HCT116 (cell line): ENCODE measurements at regions not wholly inside any gene's neighbourhood (a gene's known extent, or its start where the extent isn't known, plus 50 kb on each side); places are given as distances from the start of the nearest gene placed in this dataset.

ENCODE experiments used
- ATAC-seq: fragments of 200-7000 bp; cut with Tn5 transposase; 2 replicates; pipeline ENCODE4 v1.9.1; 2020; ENCODE audit warnings: mild to moderate bottlenecking, moderate library complexity
- BruUV-seq: library from RNA; stranded (reverse); fragments of 400-500 nt; replicated peaks from 2 replicates; lab custom pipeline; 2021; lab: Mats Ljungman, UMichigan
- CTCF ChIA-PET: fragments of 300-600 bp; sonication (Branson Sonifier 250); formaldehyde crosslinking; loops from one replicate; lab custom pipeline; 2021; ENCODE audit warnings: antibody characterized with exemption; lab: Charles Lee
- POLR2A ChIA-PET: fragments of 300-600, 350-600 bp; sonication (Branson Sonifier 250); formaldehyde crosslinking; loops from one replicate; lab custom pipeline; 2021; ENCODE audit warnings: antibody characterized with exemption; lab: Charles Lee
- RAD21 ChIA-PET, 2 experiments: fragments of 300-600 bp; sonication (Branson Sonifier 250); formaldehyde crosslinking; loops; one replicate each; lab custom pipeline; 2023; ENCODE audit warnings: low total read pairs in 2 of 2; ENCODE audit not compliant: uncharacterized antibody in 2 of 2, unreplicated experiment in 2 of 2, low non-redundant PET in 1 of 2; lab: Charles Lee
- DNase-seq: peaks from one replicate; pipeline ENCODE4 v3.0.0-alpha.2; 2010; ENCODE audit warnings: low read depth, low spot score
- H2AFZ ChIP-seq: fragments of 200-600 bp; shearing (Covaris generic), sonication (generic); 2 replicates; pipeline ENCODE4 v1.6.1; 2017; ENCODE audit warnings: low read depth, mixed run types, mixed read lengths, antibody characterized with exemption, low read length; ENCODE audit not compliant: poor library complexity, severe bottlenecking
- H3K27ac ChIP-seq: 2 replicates; pipeline ENCODE4 v1.5.1; 2012; ENCODE audit warnings: low read depth, low read length
- H3K27me3 ChIP-seq: fragments of 200-600 bp; sonication (generic); 2 replicates; pipeline ENCODE4 v1.6.1; 2016; ENCODE audit warnings: mixed run types, low read length, mixed read lengths; ENCODE audit not compliant: insufficient read depth
- H3K36me3 ChIP-seq, 2 experiments: fragments of 200-500 bp in 1 of 2; fragments of 200-600 bp in 1 of 2; sonication (Bioruptor generic) in 1 of 2; sonication (generic) in 1 of 2; 2 replicates each; pipeline versions ENCODE4 v1.5.1 to v1.6.1; 2014 to 2016; ENCODE audit warnings: low read length in 2 of 2, inconsistent platforms in 1 of 2, mixed read lengths in 1 of 2, mixed run types in 1 of 2; ENCODE audit not compliant: insufficient read depth in 2 of 2, control insufficient read depth in 1 of 2
- H3K4me1 ChIP-seq, 2 experiments: fragments of 200-600 bp in 1 of 2; sonication (generic) in 1 of 2; 2 replicates each; pipeline versions ENCODE4 v1.5.1 to v1.6.1; 2012 to 2017; ENCODE audit warnings: low read length in 2 of 2, inconsistent platforms in 1 of 2, mild to moderate bottlenecking in 1 of 2, mixed read lengths in 1 of 2, mixed run types in 1 of 2, moderate library complexity in 1 of 2; ENCODE audit not compliant: insufficient read depth in 2 of 2, control insufficient read depth in 1 of 2
- H3K4me2 ChIP-seq: fragments of 200-600 bp; sonication (generic); 2 replicates; pipeline ENCODE4 v1.6.1; 2017; ENCODE audit warnings: mixed run types, low read length, mixed read lengths
- H3K4me3 ChIP-seq, 2 experiments: fragments of 200-600 bp in 1 of 2; sonication (generic) in 1 of 2; replicated peaks in 1 of 2; 2 replicates each; pipeline ENCODE4 v1.5.1; 2011 to 2016; ENCODE audit warnings: low read length in 2 of 2, control low read depth in 1 of 2, low read depth in 1 of 2, mild to moderate bottlenecking in 1 of 2, mixed read lengths in 1 of 2, mixed run types in 1 of 2
- H3K79me2 ChIP-seq: fragments of 200-600 bp; sonication (generic); 2 replicates; pipeline ENCODE4 v1.6.1; 2017; ENCODE audit warnings: mild to moderate bottlenecking, mixed run types, low read length, moderate library complexity, mixed read lengths; ENCODE audit not compliant: insufficient read depth
- H3K9ac ChIP-seq: fragments of 200-600 bp; sonication (generic); 2 replicates; pipeline ENCODE4 v1.6.1; 2016; ENCODE audit warnings: low read length, mixed read lengths
- H3K9me2 ChIP-seq: fragments of 200-600 bp; sonication (generic), shearing (Covaris generic); 2 replicates; pipeline ENCODE4 v1.6.1; 2017; ENCODE audit warnings: mixed run types, mild to moderate bottlenecking, moderate library complexity; ENCODE audit not compliant: insufficient read depth
- H3K9me3 ChIP-seq, 2 experiments: fragments of 200-500 bp in 1 of 2; fragments of 200-600 bp in 1 of 2; sonication (Bioruptor generic) in 1 of 2; sonication (generic) in 1 of 2; 2 replicates each; pipeline ENCODE4 v1.6.1; 2014 to 2017; ENCODE audit warnings: low read length in 2 of 2, mixed read lengths in 2 of 2, inconsistent platforms in 1 of 2, low read depth in 1 of 2, mild to moderate bottlenecking in 1 of 2, mixed run types in 1 of 2, moderate library complexity in 1 of 2; ENCODE audit not compliant: control insufficient read depth in 1 of 2, insufficient read depth in 1 of 2
- H4K20me1 ChIP-seq: fragments of 200-600 bp; sonication (generic), shearing (Covaris generic); 2 replicates; pipeline ENCODE4 v1.6.1; 2017; ENCODE audit warnings: mixed run types, mild to moderate bottlenecking, moderate library complexity; ENCODE audit not compliant: insufficient read depth
- CBX3 ChIP-seq: IDR thresholded peaks from 2 replicates; pipeline ENCODE4 v1.6.1; 2012; ENCODE audit warnings: low read depth
- EGR1 ChIP-seq: IDR thresholded peaks from 2 replicates; pipeline ENCODE4 v1.6.1; 2012; ENCODE audit warnings: low read depth
- ELF1 ChIP-seq: IDR thresholded peaks from 2 replicates; pipeline ENCODE4 v1.6.1; 2012; ENCODE audit warnings: low read depth, borderline replicate concordance
- EZH2phosphoT487 ChIP-seq: fragments of 200-600 bp; IDR thresholded peaks from 2 replicates; pipeline ENCODE4 v1.6.1; 2018; ENCODE audit warnings: antibody characterized with exemption, borderline replicate concordance
- FOSL1 ChIP-seq: IDR thresholded peaks from 2 replicates; pipeline ENCODE4 v1.6.1; 2012; ENCODE audit warnings: low read depth
- JUND ChIP-seq: IDR thresholded peaks from 2 replicates; pipeline ENCODE4 v1.6.1; 2012
- POLR2A ChIP-seq: IDR thresholded peaks from 2 replicates; pipeline ENCODE4 v1.7.0; 2011; ENCODE audit warnings: borderline replicate concordance; ENCODE audit not compliant: insufficient read depth, insufficient read length; ENCODE audit errors: extremely low read depth
- RAD21 ChIP-seq: IDR thresholded peaks from 2 replicates; pipeline ENCODE4 v1.6.1; 2012; ENCODE audit warnings: low read depth, mild to moderate bottlenecking
- SIN3A ChIP-seq: IDR thresholded peaks from 2 replicates; pipeline ENCODE4 v1.6.1; 2012; ENCODE audit warnings: low read depth
- SRF ChIP-seq: IDR thresholded peaks from 2 replicates; pipeline ENCODE4 v1.6.1; 2012; ENCODE audit warnings: low read depth
- TCF7L2 ChIP-seq: IDR thresholded peaks from 2 replicates; pipeline ENCODE4 v1.7.0; 2011; ENCODE audit warnings: borderline replicate concordance, inconsistent platforms; ENCODE audit not compliant: insufficient read depth, insufficient read length; ENCODE audit errors: extremely low read depth
- YY1 ChIP-seq: IDR thresholded peaks from 2 replicates; pipeline ENCODE4 v1.6.1; 2011; ENCODE audit warnings: low read length, low read depth, moderate library complexity, mild to moderate bottlenecking; ENCODE audit not compliant: insufficient replicate concordance; ENCODE audit errors: extremely low read depth
- ZFX ChIP-seq: fragments of 450-650 bp; IDR thresholded peaks from 2 replicates; pipeline ENCODE4 v1.6.1; 2017
- ZNF274 ChIP-seq: fragments of 200-500 bp; sonication (Bioruptor generic); IDR thresholded peaks from 2 replicates; pipeline ENCODE4 v1.6.1; 2014; ENCODE audit warnings: mild to moderate bottlenecking, low read depth, low read length, inconsistent platforms
- intact Hi-C: fragments of 100-400 bp; cut with micrococcal nuclease; formaldehyde crosslinking; loops from 2 replicates; pipeline ENCODE4 v1.10.0; 2022
- TF ChIP-seq, protein P1 (sequence below): IDR thresholded peaks from 2 replicates; pipeline ENCODE4 v1.6.1; 2012
- TF ChIP-seq, protein P2 (sequence below): IDR thresholded peaks from 2 replicates; pipeline ENCODE4 v1.6.1; 2012; ENCODE audit warnings: low read depth
- TF ChIP-seq, protein P3 (sequence below): IDR thresholded peaks from 2 replicates; pipeline ENCODE4 v1.6.1; 2012

DNA sequence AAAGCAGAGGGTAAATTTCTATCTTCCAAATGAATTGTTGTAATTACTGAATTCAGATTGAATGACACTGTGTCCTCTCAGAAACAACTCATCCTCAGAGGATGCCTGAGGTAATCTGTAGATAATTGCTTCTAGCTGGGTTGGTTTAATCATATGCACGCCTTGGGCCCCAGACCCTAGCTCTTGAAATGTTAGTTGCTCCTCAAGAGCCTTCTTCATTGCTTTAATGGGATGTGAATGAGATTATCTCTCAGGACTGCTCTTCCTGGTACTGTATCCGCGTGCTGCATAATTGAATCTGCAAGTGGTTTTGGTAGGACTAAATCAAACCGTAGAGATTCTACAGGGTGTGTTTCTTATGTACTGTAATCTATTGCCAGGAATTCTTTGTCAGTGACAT is 569.3 kb upstream of the NEGR1 start:
- Histone ChIP-seq H3K4me3 (no peak overlapping the region), H3K4me1 (no peaks in the 10 kb centered on the region), H3K27ac (no peak overlapping the region), H3K79me2 (no peaks in the 10 kb centered on the region), H3K9ac (no peak overlapping the region), H3K9me3 (peaks cover 3 to 5% of the 10 kb centered on the region in 2 experiments; a peak in 2 of 4 replicates), H2AFZ (no peak overlapping the region), H3K27me3 (no peaks in the 10 kb centered on the region), H4K20me1 (no peaks in the 10 kb centered on the region), H3K9me2 (no peaks in the 10 kb centered on the region), H3K4me2 (no peak overlapping the region), H3K36me3 (no peaks in the 10 kb centered on the region)
- ATAC-seq (no peak), DNase-seq (no peak)
- intact Hi-C loops: no loop called here
- ChIA-PET CTCF (no interaction called here), POLR2A (no interaction called here), RAD21 (no interaction called here)
- TF ChIP-seq, protein P1, sequence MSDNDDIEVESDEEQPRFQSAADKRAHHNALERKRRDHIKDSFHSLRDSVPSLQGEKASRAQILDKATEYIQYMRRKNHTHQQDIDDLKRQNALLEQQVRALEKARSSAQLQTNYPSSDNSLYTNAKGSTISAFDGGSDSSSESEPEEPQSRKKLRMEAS: no peak
- TF ChIP-seq ZFX: no peak
- TF ChIP-seq ZNF274: no peak
- no peak for TF ChIP-seq ELF1
- TF ChIP-seq, protein P2, sequence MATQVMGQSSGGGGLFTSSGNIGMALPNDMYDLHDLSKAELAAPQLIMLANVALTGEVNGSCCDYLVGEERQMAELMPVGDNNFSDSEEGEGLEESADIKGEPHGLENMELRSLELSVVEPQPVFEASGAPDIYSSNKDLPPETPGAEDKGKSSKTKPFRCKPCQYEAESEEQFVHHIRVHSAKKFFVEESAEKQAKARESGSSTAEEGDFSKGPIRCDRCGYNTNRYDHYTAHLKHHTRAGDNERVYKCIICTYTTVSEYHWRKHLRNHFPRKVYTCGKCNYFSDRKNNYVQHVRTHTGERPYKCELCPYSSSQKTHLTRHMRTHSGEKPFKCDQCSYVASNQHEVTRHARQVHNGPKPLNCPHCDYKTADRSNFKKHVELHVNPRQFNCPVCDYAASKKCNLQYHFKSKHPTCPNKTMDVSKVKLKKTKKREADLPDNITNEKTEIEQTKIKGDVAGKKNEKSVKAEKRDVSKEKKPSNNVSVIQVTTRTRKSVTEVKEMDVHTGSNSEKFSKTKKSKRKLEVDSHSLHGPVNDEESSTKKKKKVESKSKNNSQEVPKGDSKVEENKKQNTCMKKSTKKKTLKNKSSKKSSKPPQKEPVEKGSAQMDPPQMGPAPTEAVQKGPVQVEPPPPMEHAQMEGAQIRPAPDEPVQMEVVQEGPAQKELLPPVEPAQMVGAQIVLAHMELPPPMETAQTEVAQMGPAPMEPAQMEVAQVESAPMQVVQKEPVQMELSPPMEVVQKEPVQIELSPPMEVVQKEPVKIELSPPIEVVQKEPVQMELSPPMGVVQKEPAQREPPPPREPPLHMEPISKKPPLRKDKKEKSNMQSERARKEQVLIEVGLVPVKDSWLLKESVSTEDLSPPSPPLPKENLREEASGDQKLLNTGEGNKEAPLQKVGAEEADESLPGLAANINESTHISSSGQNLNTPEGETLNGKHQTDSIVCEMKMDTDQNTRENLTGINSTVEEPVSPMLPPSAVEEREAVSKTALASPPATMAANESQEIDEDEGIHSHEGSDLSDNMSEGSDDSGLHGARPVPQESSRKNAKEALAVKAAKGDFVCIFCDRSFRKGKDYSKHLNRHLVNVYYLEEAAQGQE: no peak
- TF ChIP-seq CBX3: no peak
- TF ChIP-seq TCF7L2: no peak
- TF ChIP-seq, protein P3, sequence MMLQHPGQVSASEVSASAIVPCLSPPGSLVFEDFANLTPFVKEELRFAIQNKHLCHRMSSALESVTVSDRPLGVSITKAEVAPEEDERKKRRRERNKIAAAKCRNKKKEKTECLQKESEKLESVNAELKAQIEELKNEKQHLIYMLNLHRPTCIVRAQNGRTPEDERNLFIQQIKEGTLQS: no peak
- TF ChIP-seq EZH2phosphoT487: no peak
- TF ChIP-seq SRF: no peak
- TF ChIP-seq RAD21: no peak
- TF ChIP-seq EGR1: no peak
- no peak for TF ChIP-seq POLR2A
- no peak for TF ChIP-seq JUND
- no peak for TF ChIP-seq YY1
- no peak for TF ChIP-seq SIN3A
- TF ChIP-seq FOSL1: no peak
- BruUV-seq: no TSS peak
